22Rv1 (cell line): ENCODE measurements at regions not wholly inside any gene's neighbourhood (a gene's known extent, or its start where the extent isn't known, plus 50 kb on each side); places are given as distances from the start of the nearest gene placed in this dataset.

ENCODE experiments used
- ZFX ChIP-seq: fragments of 450-650 bp; IDR thresholded peaks from 2 replicates; pipeline ENCODE4 v1.6.1; 2017; ENCODE audit warnings: antibody characterized with exemption, borderline replicate concordance
- TF ChIP-seq, protein P1 (sequence below): fragments of 450-650 bp; IDR thresholded peaks from 2 replicates; pipeline ENCODE4 v1.5.1; 2017; ENCODE audit warnings: mild to moderate bottlenecking

DNA sequence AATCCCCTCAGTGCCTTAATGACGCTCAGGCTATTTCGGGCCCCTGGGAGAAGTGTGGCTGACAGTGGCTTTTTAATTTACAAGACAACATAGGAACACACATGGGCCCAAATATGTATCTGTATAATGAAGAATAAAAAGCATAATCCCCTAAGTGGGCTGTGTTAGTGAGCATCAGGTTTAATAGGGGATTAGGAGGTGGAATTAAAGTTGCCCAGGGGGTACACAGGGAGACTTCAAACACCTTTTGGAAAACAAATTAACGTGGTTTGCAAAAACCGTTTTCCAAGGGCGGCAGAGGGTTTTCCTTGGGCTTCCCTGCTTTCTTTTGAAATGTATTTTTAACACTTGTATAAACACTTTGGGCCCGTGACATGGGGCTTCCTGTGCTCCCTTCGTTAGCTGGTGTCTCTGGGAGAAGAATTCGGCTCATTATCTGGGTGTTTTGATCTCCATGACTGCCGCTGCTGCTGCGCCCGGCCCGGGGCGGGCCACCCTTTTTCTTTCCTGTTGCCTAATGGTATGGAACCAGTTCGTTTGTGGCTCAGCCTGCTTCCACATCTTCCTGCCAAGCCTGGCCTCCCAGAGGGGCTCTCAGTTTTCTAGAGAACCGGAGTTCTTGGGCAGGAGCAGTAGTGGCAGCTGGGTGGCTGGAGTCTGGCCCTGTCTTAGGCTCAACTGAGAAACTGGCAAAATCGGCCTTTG lies 173.0 kb downstream of the MACROH2A1 start:
- TF ChIP-seq, protein P1, sequence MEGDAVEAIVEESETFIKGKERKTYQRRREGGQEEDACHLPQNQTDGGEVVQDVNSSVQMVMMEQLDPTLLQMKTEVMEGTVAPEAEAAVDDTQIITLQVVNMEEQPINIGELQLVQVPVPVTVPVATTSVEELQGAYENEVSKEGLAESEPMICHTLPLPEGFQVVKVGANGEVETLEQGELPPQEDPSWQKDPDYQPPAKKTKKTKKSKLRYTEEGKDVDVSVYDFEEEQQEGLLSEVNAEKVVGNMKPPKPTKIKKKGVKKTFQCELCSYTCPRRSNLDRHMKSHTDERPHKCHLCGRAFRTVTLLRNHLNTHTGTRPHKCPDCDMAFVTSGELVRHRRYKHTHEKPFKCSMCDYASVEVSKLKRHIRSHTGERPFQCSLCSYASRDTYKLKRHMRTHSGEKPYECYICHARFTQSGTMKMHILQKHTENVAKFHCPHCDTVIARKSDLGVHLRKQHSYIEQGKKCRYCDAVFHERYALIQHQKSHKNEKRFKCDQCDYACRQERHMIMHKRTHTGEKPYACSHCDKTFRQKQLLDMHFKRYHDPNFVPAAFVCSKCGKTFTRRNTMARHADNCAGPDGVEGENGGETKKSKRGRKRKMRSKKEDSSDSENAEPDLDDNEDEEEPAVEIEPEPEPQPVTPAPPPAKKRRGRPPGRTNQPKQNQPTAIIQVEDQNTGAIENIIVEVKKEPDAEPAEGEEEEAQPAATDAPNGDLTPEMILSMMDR = no peak
- TF ChIP-seq ZFX = no peak
